Fibroblast of mammary gland (primary cell): ENCODE measurements at regions not wholly inside any gene's neighbourhood (a gene's known extent, or its start where the extent isn't known, plus 50 kb on each side); places are given as distances from the start of the nearest gene placed in this dataset.

Experiments
- DNase-seq: peaks from one replicate; pipeline ENCODE4 v3.0.0-alpha.2; 2010; ENCODE audit warnings: low read depth
- H3K4me3 ChIP-seq: 2 replicates; pipeline ENCODE4 v1.5.1; 2011; ENCODE audit warnings: low read depth, mild to moderate bottlenecking, low read length, moderate library complexity; ENCODE audit not compliant: control insufficient read depth
- CTCF ChIP-seq: conservative IDR thresholded peaks from 2 replicates; pipeline ENCODE4 v1.5.1; 2011; ENCODE audit warnings: low read depth, low read length, inconsistent platforms; ENCODE audit not compliant: control insufficient read depth, insufficient read depth

- DNase-seq = no peak
Observed at GRCh38 chr11:70737816-70738630, 339.7 kb downstream of the CTTN start.

DNA sequence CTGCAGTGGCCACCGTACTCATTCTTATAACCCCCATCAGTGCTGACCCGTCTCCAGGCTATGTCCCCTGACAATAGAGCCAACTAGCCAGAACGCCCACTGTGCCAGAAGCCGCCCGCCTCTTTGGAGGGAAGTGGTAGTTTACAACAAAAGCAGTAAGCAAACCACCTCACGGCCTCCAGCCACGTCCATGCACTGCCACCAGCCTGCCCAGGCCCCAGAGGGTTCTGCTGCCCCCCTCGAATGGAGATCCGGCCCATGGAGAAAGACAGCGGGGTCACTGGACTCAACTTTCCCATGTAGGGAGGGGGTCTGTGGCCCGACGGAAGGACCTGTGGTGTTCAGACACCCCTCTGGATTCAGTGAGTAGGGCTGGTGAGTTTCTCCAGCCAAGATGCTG, 340.3 kb downstream of the CTTN start:
- DNase-seq = no peak
- no peak for TF ChIP-seq CTCF
- no peak overlapping the region for H3K4me3 ChIP-seq

More at GRCh38 chr11:70737816-70738630, 339.7 kb downstream of the CTTN start:
- TF ChIP-seq CTCF = no peak
- H3K4me3 ChIP-seq = no peak overlapping the region

GRCh38 chr11:70739091-70739490, 340.8 kb downstream of the CTTN start:
- no peak for DNase-seq
- H3K4me3 ChIP-seq = no peak overlapping the region
- TF ChIP-seq CTCF = no peak

DNA sequence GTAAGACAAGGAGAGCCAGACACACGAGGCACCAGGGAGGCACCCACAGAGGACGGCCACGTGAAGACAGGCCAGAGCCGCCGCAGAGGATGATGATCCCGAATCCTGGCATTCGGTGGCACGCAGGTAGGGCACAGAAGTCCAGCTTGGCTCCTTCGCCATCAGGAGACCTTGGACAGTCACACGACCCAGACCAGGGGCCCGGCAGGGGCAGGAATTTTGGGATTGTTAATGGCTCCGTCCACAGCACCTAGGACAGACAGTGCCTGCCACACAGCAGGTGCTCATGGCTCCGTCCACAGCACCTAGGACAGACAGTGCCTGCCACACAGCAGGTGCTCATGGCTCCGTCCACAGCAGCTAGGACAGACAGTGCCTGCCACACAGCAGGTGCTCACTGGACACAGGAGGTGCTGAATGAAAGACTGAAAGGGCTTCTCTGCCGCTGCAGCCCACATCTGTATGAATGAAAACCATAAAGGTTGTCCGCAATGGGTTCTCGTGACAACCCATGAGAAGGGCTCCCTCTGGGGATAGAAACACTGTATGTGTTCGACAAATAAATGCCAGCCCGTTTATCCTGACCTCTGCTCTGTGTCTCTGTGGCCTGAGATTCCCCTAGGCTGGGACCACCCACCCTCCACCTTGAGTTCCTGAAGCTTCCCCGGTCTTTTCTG, 341.6 kb downstream of the CTTN start:
- no peak for DNase-seq

DNA sequence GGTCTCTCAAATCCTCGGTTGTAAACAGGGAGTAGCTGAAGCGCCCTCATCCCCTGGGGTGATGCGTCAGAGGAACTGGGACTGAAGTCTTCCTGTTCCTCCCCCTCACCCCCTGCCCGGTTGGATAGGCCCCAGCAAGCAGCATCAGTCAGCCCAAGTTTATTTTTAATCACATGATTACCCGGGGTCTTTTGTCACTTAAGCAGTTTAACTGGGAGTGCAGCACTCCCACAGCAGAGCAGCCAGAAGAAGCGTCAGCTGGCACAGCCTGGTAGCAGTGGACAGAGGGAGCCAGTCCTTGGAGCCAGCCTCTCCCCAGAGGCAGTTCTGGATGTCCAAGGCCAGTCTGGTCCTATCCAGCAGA, 342.1 kb downstream of the CTTN start:
- TF ChIP-seq CTCF = no peak
- H3K4me3 ChIP-seq = no peak overlapping the region
- DNase-seq = no peak

More for the DNA sequence above, 341.6 kb downstream of the CTTN start:
- TF ChIP-seq CTCF = no peak
- no peak overlapping the region for H3K4me3 ChIP-seq

GRCh38 chr11:70741085-70741484, 342.8 kb downstream of the CTTN start:
- TF ChIP-seq CTCF = no peak
- H3K4me3 ChIP-seq = no peak overlapping the region
- no peak for DNase-seq
